HG03097 (cell line): ENCODE measurements at regions not wholly inside any gene's neighbourhood (a gene's known extent, or its start where the extent isn't known, plus 50 kb on each side); places are given as distances from the start of the nearest gene placed in this dataset.
"Not testable (repeated sequence)": the region's sequence is repeated elsewhere in the genome, so short reads cannot be mapped to it uniquely, and the experiment has no call there.

ENCODE experiments used
- ATAC-seq: cut with Tn5 transposase; IDR thresholded peaks from one replicate; pipeline ENCODE4 v1.9.1; 2021; ENCODE audit not compliant: unreplicated experiment, low FRiP score

GRCh38 chr3:94778814-94779494 is 716.1 kb downstream of the NSUN3 start:
- no peak for ATAC-seq

GRCh38 chr3:94779699-94780098 is 716.8 kb downstream of the NSUN3 start:
- ATAC-seq, result no peak

GRCh38 chr3:94784274-94784673 is 721.4 kb downstream of the NSUN3 start:
- no peak for ATAC-seq

- ATAC-seq, result no peak
These were observed 724.2 kb downstream of the NSUN3 start for GRCh38 chr3:94787066-94787465.

- ATAC-seq, result no peak
These were observed 724.9 kb downstream of the NSUN3 start for GRCh38 chr3:94787734-94788270.

- ATAC-seq, result no peak
These were observed 731.7 kb downstream of the NSUN3 start for GRCh38 chr3:94794563-94794962.

- no peak for ATAC-seq
These were observed 736.7 kb downstream of the NSUN3 start for GRCh38 chr3:94799420-94800060.

- no peak for ATAC-seq
These were observed 749.0 kb downstream of the NSUN3 start for GRCh38 chr3:94811836-94812235.

GRCh38 chr3:94821241-94821640 is 758.4 kb downstream of the NSUN3 start:
- ATAC-seq, result no peak

- ATAC-seq, result no peak
These were observed 759.4 kb downstream of the NSUN3 start for GRCh38 chr3:94822298-94822697.

- not testable (repeated sequence) for ATAC-seq
These were observed 783.4 kb downstream of the NSUN3 start for GRCh38 chr3:94846251-94846650.

GRCh38 chr3:94862703-94863102 is 799.8 kb downstream of the NSUN3 start:
- ATAC-seq, result no peak

GRCh38 chr3:94869059-94869547 is 806.2 kb downstream of the NSUN3 start:
- no peak for ATAC-seq

- ATAC-seq, result no peak
These were observed 810.9 kb downstream of the NSUN3 start for GRCh38 chr3:94873751-94874150.

GRCh38 chr3:94875149-94875548 is 812.3 kb downstream of the NSUN3 start:
- ATAC-seq, result no peak

GRCh38 chr3:94887065-94887464 is 824.2 kb downstream of the NSUN3 start:
- no peak for ATAC-seq

- ATAC-seq, result no peak
These were observed 834.1 kb downstream of the NSUN3 start for GRCh38 chr3:94896994-94897393.

- ATAC-seq, result no peak
These were observed 841.4 kb downstream of the NSUN3 start for GRCh38 chr3:94904156-94904674.

- no peak for ATAC-seq
These were observed 846.9 kb downstream of the NSUN3 start for GRCh38 chr3:94909726-94910125.

GRCh38 chr3:94912656-94913055 is 849.8 kb downstream of the NSUN3 start:
- no peak for ATAC-seq

- no peak for ATAC-seq
These were observed 864.3 kb downstream of the NSUN3 start for GRCh38 chr3:94927175-94927574.

GRCh38 chr3:94928921-94929320 is 866.1 kb downstream of the NSUN3 start:
- no peak for ATAC-seq
